LNCAP (cell line): ENCODE measurements at regions not wholly inside any gene's neighbourhood (a gene's known extent, or its start where the extent isn't known, plus 50 kb on each side); places are given as distances from the start of the nearest gene placed in this dataset.

Experiments used
- TF ChIP-seq, protein P1 (sequence below): fragments of 450-650 bp; IDR thresholded peaks from 2 replicates; pipeline ENCODE4 v1.5.1; 2017; ENCODE audit warnings: mild to moderate bottlenecking

DNA sequence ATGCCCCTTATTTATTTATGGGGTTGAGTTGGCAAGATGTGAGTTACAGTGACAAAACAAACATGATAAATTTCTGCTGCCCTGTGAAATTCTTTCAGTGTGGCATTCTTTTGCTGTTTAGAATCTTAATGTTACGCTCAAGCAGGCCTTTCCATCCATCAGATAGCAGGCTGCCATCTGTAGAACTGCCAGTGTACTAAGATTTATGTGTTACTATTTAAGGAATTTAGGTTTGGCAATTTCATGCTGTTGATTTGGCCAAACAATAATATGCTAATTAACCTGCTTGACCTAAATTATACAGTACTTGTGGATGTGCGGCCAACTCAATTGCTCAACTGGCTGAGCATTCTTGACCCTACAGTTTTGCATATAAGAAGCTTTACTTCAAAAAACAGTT lies 477.7 kb upstream of the TPK1 start:
- TF ChIP-seq, protein P1, sequence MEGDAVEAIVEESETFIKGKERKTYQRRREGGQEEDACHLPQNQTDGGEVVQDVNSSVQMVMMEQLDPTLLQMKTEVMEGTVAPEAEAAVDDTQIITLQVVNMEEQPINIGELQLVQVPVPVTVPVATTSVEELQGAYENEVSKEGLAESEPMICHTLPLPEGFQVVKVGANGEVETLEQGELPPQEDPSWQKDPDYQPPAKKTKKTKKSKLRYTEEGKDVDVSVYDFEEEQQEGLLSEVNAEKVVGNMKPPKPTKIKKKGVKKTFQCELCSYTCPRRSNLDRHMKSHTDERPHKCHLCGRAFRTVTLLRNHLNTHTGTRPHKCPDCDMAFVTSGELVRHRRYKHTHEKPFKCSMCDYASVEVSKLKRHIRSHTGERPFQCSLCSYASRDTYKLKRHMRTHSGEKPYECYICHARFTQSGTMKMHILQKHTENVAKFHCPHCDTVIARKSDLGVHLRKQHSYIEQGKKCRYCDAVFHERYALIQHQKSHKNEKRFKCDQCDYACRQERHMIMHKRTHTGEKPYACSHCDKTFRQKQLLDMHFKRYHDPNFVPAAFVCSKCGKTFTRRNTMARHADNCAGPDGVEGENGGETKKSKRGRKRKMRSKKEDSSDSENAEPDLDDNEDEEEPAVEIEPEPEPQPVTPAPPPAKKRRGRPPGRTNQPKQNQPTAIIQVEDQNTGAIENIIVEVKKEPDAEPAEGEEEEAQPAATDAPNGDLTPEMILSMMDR = no peak

DNA sequence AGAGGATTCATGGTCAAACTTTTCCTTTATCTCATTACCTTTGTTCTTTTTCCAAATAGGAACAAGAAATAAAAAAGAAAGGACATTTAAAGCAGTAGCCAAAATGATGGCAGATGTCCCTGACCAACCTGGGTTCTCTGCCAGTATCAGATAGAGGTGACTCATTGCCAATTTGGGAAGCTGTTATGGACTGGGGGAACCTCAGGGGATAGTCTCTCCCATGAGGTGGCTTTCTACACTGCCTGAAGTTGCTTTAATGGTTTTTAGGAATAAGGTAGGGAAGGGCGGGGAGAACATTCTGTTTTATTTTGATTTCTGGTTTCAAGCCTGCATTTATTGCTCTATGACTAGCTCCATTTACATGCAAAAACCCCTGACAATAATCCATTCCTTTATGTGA lies 457.9 kb upstream of the TPK1 start:
- TF ChIP-seq, protein P1 = no peak

DNA sequence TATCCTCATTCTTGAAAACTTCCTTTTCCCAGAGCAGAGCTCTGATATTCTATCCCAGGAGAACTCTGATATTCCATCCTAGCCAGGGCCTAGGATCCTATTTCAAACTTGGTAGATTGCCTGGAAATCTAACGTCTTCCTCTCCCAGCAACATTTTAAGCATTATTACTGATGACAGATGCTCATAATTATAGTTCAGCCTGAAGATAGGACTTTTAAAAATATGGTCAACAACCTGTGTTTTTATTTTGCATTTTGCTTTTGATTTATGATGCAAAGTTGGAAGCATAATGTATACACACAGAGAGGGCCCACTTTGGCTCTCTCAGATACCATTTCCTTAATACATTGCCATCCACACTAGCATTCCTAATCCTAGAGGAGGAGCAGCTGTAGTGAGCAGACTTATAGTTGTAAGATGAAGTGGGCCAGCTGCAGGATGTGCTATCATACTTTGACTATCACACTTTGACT lies 457.4 kb upstream of the TPK1 start:
- TF ChIP-seq, protein P1 = no peak

DNA sequence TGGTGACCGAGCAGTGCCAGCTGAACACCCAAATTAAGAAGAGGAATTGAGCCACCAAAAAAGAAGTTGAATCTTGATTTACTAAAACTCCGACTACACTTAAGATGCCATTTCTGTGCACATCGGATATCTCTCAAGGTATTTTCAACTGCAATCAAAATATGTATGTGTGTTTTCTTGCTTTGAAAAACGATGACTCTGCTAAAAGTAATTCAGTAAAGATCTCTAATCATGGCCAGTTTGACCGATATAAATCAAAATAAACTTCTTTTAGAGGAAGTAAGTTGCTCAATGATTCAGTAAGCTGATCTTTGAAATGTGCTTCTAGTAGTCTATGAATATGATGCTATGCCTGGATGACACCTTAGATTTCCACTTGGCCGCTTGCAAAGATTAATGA lies 453.5 kb upstream of the TPK1 start:
- TF ChIP-seq, protein P1 = no peak

DNA sequence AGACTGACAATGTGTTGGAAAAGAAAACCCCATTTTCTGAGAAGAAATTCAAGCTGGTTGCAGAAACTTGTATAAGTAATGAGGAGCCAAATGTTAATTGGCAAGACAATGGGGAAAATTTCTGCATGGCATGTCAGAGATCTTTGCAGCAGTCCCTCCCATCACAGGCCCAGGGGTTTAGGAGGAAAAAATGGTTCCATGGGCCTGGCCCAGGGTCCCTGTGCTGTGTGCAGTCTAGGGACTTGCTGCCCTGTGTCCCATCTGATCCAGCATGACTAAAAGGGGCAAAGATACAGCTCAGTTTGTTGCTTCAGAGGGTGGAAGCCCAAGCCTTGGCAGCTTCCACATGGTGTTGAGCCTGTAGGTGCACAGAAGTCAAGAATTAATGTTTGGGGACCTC lies 440.3 kb upstream of the TPK1 start:
- TF ChIP-seq, protein P1 = no peak

DNA sequence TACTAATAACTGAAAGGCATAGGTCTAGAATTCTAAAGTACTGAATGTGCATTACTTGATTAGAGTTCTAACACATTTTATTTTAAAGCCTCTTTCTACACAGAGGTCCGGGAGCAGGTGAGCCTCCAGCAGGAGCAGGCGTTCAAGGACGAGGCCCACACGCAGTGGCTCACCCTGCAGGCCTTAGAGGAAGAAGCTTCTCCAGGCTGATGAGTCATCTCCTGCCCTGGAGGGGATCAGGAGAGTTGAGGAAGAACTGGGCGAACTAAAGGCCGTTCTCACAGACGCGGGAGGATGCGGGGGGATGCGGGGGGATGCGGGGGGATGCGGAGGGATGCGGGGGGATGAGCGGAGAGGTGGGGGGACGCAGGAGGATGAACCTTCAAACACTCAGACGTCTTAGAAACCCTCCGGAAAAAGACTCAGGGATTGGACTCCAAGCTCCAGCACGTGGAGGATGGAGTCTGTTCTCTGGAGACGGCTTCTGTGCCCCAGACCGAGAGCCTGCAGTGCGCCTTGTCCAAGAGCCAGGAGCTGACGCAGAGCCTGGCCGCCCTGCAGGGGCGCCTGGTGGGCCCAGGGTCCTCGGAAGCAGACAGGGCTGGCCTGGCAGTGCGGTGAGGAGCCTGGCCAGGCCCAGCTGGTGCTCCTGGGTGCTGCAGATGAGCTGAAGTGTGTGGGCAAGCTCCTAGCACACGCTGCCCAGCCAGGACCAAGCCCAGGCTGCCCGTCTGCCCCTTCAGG lies 433.7 kb upstream of the TPK1 start:
- TF ChIP-seq, protein P1 = no peak

DNA sequence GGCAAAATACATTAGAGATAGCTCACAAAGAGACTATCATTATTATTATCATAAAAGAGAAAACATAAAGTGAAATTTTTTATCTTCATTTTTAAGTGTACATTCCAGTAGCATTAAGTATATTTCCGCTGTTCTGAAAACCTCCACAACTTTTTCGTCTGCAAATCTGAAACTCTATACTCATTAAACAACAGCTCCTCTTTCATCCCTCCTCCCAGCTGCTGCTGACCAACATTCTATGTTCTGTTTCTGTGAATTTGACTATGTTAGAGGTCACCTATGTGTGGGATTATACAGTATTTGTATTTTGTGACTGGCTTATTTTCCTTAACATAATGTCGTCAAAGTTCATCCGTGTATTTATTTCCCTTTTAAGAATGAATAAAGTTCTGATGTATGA lies 429.3 kb upstream of the TPK1 start:
- TF ChIP-seq, protein P1 = no peak

DNA sequence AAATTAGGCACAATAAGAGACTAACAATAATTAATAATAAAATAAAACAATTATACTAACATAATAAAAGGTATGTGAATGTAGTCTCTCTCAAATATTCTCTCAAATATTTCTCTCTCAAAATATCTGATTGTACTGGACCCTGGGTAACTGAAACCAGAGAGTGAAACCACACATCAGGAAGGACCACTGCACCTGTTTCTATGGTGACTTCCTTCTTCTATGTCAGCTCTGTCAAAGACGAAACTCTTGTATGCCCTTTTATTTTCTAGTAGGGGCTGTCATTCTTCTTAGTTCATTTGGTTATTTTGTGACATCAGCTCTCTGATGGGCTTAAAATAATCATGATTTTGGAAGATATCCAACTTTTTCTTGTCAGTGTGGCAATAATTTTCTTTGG lies 428.0 kb upstream of the TPK1 start:
- TF ChIP-seq, protein P1 = no peak
